ENCODE measurements at regions not wholly inside any gene's neighbourhood (a gene's known extent, or its start where the extent isn't known, plus 50 kb on each side); places are given as distances from the start of the nearest gene placed in this dataset.

DNA sequence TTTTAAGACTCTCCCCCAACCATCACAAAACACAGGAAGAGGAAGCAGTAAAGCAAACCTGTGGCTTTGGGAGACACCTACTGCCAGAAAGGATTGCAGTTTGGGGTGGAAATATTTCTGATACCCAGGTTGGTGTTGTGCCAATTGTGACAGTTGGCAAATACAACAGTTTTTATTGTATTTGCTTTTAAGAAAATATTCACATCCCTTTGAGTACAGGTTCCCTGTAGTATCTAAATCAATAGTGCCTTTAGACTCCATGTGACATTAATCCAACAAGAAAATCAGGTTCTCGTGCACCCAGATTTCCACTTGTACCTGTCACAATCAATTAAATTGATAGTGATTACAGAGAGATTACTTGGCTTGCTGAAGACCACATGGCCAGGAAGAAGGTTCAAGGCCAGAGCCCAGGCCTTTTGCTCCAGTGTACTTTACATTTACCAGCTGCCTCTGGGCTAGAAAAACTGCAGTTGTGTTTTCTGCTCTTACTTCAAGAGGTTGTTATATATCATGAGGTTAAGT is 361.2 kb downstream of the ATP23 start:
- no peaks in the 10 kb centered on the region for H3K79me2 ChIP-seq (ENCODE audit: low read length)
- H3K36me3 ChIP-seq (ENCODE audit: low read depth, low read length), result no peaks in the 10 kb centered on the region
- DNase-seq (peak; percentile 88), ATAC-seq (peak; percentile 74)
- no TSS peak for BruUV-seq (replicated peaks)
- ChIA-PET POLR2A (ENCODE audit: unreplicated experiment) (no interaction called here), CTCF (no interaction called here)
- TF ChIP-seq EZH2phosphoT487 (IDR thresholded peaks at IDR 0.05; ENCODE audit: borderline replicate concordance, low read length), result no peak
- TF ChIP-seq, protein P1, sequence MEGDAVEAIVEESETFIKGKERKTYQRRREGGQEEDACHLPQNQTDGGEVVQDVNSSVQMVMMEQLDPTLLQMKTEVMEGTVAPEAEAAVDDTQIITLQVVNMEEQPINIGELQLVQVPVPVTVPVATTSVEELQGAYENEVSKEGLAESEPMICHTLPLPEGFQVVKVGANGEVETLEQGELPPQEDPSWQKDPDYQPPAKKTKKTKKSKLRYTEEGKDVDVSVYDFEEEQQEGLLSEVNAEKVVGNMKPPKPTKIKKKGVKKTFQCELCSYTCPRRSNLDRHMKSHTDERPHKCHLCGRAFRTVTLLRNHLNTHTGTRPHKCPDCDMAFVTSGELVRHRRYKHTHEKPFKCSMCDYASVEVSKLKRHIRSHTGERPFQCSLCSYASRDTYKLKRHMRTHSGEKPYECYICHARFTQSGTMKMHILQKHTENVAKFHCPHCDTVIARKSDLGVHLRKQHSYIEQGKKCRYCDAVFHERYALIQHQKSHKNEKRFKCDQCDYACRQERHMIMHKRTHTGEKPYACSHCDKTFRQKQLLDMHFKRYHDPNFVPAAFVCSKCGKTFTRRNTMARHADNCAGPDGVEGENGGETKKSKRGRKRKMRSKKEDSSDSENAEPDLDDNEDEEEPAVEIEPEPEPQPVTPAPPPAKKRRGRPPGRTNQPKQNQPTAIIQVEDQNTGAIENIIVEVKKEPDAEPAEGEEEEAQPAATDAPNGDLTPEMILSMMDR (conservative IDR thresholded peaks at IDR 0.05; ENCODE audit: low read depth, low read length), result peak; percentile 54
- H3K9ac ChIP-seq (ENCODE audit: low read length), result peak overlapping the region; percentile 5; the same call in 1 of the 2 replicates
- H3F3A ChIP-seq (ENCODE audit: low read length, unreplicated experiment), result no peaks in the 10 kb centered on the region
- H3K9me2 ChIP-seq (replicated peaks; ENCODE audit: low read length), result no peaks in the 10 kb centered on the region
- no peaks in the 10 kb centered on the region for H3K27me3 ChIP-seq (ENCODE audit: low read length)
- peak overlapping the region; percentile 12; the same call in 1 of the 2 replicates for H2AFZ ChIP-seq (ENCODE audit: low read length)
- intact Hi-C loops (cut with micrococcal nuclease), result loop anchor here (1.0 kb wide), 2 partner anchors 126 to 319 kb away; no protein-coding TSS in a partner anchor
- H3K27ac ChIP-seq (ENCODE audit: low read length), result peak overlapping the region; percentile 59
- H3K4me1 ChIP-seq (ENCODE audit: insufficient read depth, low read length), result peaks cover 46% of the 10 kb centered on the region
- H3K4me2 ChIP-seq (ENCODE audit: low read length), result peak overlapping the region; percentile 36
- H3K9me3 ChIP-seq (ENCODE audit: low read length), result no peaks in the 10 kb centered on the region
- H4K20me1 ChIP-seq (ENCODE audit: low read length), result no peaks in the 10 kb centered on the region
- H3K4me3 ChIP-seq (ENCODE audit: low read length), result no peak overlapping the region

DNA sequence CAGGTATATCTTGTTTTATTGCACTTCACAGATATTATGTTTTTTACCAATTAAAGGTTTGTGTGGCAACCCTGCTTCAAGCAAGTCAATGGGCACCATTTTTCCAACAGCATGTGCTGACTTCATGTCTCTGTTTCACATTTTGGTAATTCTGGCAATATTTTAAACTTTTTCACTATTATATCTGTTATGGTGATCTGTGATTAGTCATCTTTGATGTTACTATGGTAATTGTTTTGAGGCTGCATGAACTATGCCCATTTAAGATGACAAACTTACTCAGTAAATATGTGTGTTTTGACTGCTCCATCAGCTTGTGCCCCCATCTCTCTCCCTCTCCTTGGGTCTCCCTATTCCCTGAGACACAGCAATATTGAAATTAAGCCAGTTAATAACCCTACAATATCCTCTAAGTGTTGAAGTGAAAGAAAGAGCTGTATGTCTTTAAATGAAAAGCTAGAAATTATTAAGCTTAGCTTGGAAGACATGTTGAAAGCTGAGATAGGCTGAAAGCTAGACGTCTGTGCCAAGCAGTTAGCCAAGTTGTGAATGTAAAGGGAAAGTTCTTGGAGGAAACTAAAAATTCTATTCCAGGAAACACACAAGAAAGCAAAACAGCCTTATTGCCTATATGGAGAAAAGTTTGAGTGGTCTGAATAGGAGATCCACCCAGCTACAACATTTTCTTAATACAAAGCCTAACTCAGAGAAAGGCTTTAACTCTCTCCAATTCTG is 365.1 kb downstream of the ATP23 start:
- Histone ChIP-seq H3K4me1 (ENCODE audit: insufficient read depth, low read length) (peaks cover 60% of the 10 kb centered on the region), H3K27ac (ENCODE audit: low read length) (no peak overlapping the region), H3K36me3 (ENCODE audit: low read depth, low read length) (no peaks in the 10 kb centered on the region), H3K4me2 (ENCODE audit: low read length) (no peak overlapping the region; the same call in 1 of the 2 replicates), H3F3A (ENCODE audit: low read length, unreplicated experiment) (peaks cover 11% of the 10 kb centered on the region), H3K9ac (ENCODE audit: low read length) (no peak overlapping the region), H3K9me2 (replicated peaks; ENCODE audit: low read length) (no peaks in the 10 kb centered on the region), H4K20me1 (ENCODE audit: low read length) (no peaks in the 10 kb centered on the region), H3K9me3 (ENCODE audit: low read length) (no peaks in the 10 kb centered on the region), H3K27me3 (ENCODE audit: low read length) (no peaks in the 10 kb centered on the region), H2AFZ (ENCODE audit: low read length) (no peak overlapping the region), H3K79me2 (ENCODE audit: low read length) (no peaks in the 10 kb centered on the region), H3K4me3 (ENCODE audit: low read length) (no peak overlapping the region)
- BruUV-seq (replicated peaks), result no TSS peak
- intact Hi-C loops (cut with micrococcal nuclease), result no loop called here
- POLR2A ChIA-PET (ENCODE audit: unreplicated experiment), result interaction anchor here (0.5 to 0.7 kb wide), 2 partner anchors 276 to 522 kb away, joined by 3 read pairs; no protein-coding TSS in a partner anchor
- CTCF ChIA-PET, result no interaction called here
- TF ChIP-seq EZH2phosphoT487 (IDR thresholded peaks at IDR 0.05; ENCODE audit: borderline replicate concordance, low read length) (no peak), EZH2 (IDR thresholded peaks at IDR 0.05; ENCODE audit: low read length, unreplicated experiment) (no peak)
- TF ChIP-seq, protein P1 (conservative IDR thresholded peaks at IDR 0.05; ENCODE audit: low read depth, low read length), result no peak
- peak; percentile 49 for DNase-seq
- no peak for ATAC-seq

DNA sequence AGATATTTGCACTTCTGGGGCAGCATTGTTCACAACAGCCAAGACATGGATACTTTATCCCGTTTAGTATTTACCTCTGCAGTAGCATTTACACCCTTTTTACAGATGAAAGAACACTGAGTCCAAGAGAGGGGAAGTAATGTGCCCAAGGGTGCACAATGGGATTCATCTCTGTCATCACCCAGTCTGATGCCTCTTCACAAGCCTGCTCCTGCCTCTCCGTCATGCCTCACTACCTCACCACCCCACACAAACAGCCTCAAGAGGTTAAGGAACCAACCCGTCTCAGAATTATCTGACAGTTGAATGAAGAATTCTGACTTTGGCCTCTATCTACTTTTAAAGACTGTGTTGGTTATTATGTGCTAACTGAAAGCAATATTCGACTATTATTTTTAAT is 368.4 kb downstream of the ATP23 start:
- Histone ChIP-seq H3K9me2 (replicated peaks; ENCODE audit: low read length) (no peaks in the 10 kb centered on the region), H3K9me3 (ENCODE audit: low read length) (no peaks in the 10 kb centered on the region), H3K4me2 (ENCODE audit: low read length) (peak overlapping the region; percentile 64), H3K36me3 (ENCODE audit: low read depth, low read length) (no peaks in the 10 kb centered on the region), H3K4me3 (ENCODE audit: low read length) (no peak overlapping the region), H3F3A (ENCODE audit: low read length, unreplicated experiment) (peaks cover 14% of the 10 kb centered on the region), H3K27me3 (ENCODE audit: low read length) (no peaks in the 10 kb centered on the region), H3K27ac (ENCODE audit: low read length) (peak overlapping the region; percentile 94), H3K79me2 (ENCODE audit: low read length) (no peaks in the 10 kb centered on the region), H2AFZ (ENCODE audit: low read length) (no peak overlapping the region), H4K20me1 (ENCODE audit: low read length) (no peaks in the 10 kb centered on the region), H3K9ac (ENCODE audit: low read length) (peak overlapping the region; percentile 55), H3K4me1 (ENCODE audit: insufficient read depth, low read length) (peaks cover 43% of the 10 kb centered on the region)
- no TSS peak for BruUV-seq (replicated peaks)
- TF ChIP-seq, protein P1 (conservative IDR thresholded peaks at IDR 0.05; ENCODE audit: low read depth, low read length), result no peak
- TF ChIP-seq EZH2phosphoT487 (IDR thresholded peaks at IDR 0.05; ENCODE audit: borderline replicate concordance, low read length), result no peak
- TF ChIP-seq EZH2 (IDR thresholded peaks at IDR 0.05; ENCODE audit: low read length, unreplicated experiment), result no peak
- DNase-seq, result peak; percentile 43
- no peak for ATAC-seq
- CTCF ChIA-PET, result no interaction called here
- POLR2A ChIA-PET (ENCODE audit: unreplicated experiment), result no interaction called here
- intact Hi-C loops (cut with micrococcal nuclease), result no loop called here
